AG09309 (cell line): ENCODE measurements at regions not wholly inside any gene's neighbourhood (a gene's known extent, or its start where the extent isn't known, plus 50 kb on each side); places are given as distances from the start of the nearest gene placed in this dataset.

Experiments
- DNase-seq: peaks from one replicate; pipeline ENCODE4 v3.0.0-alpha.2; 2010; ENCODE audit warnings: low read depth
- H3K4me3 ChIP-seq: 2 replicates; pipeline ENCODE4 v1.5.1; 2011; ENCODE audit warnings: mild to moderate bottlenecking, low read depth, low read length, moderate library complexity; ENCODE audit not compliant: control insufficient read depth
- TF ChIP-seq, protein P1 (sequence below): IDR thresholded peaks from 2 replicates; pipeline ENCODE4 v1.5.1; 2011; ENCODE audit warnings: mild to moderate bottlenecking, low read depth, low read length, inconsistent platforms; ENCODE audit not compliant: insufficient read depth, control insufficient read depth; ENCODE audit errors: missing control alignments

DNA sequence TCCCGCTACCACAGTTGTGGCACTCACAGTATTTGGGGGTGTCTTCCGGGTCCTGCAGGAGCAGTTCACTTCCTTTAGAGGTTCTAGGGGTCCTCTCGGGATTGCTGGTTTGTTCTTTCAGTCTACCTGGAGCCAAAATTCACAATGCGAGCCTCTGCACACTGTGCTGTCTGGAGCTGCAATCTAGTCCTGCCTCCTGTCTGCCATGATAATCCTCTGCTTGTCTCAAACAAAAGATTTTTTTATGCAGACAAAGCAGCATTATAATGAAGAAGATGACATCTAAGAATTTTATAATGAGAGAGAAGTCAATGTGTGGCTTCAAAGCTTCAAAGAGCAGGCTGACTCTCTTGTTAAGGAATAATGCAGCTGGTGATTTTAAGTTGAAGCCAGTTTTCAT lies 975.1 kb upstream of the GYPC start:
- H3K4me3 ChIP-seq = no peak overlapping the region
- no peak for DNase-seq
- TF ChIP-seq, protein P1, sequence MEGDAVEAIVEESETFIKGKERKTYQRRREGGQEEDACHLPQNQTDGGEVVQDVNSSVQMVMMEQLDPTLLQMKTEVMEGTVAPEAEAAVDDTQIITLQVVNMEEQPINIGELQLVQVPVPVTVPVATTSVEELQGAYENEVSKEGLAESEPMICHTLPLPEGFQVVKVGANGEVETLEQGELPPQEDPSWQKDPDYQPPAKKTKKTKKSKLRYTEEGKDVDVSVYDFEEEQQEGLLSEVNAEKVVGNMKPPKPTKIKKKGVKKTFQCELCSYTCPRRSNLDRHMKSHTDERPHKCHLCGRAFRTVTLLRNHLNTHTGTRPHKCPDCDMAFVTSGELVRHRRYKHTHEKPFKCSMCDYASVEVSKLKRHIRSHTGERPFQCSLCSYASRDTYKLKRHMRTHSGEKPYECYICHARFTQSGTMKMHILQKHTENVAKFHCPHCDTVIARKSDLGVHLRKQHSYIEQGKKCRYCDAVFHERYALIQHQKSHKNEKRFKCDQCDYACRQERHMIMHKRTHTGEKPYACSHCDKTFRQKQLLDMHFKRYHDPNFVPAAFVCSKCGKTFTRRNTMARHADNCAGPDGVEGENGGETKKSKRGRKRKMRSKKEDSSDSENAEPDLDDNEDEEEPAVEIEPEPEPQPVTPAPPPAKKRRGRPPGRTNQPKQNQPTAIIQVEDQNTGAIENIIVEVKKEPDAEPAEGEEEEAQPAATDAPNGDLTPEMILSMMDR = no peak

DNA sequence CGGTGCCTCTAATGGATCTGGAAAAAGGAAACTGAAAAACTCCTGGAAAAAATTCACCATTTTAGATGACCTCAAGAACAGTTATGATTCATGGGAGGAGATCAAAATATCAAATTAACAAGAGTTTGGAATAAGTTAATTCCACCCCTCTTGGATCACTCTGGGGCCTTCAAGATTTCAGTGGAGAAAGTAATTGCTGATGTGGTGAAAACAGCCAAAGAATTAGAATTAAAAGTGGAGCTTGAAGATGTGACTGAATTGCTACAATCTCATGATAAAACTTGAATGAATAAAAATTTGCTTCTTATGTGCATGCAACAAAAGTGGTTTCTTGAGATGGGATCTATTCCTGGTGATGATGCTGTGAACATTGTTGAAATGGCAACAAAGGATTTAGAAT lies 974.4 kb upstream of the GYPC start:
- DNase-seq = no peak
- no peak overlapping the region for H3K4me3 ChIP-seq
- TF ChIP-seq, protein P1 = no peak

DNA sequence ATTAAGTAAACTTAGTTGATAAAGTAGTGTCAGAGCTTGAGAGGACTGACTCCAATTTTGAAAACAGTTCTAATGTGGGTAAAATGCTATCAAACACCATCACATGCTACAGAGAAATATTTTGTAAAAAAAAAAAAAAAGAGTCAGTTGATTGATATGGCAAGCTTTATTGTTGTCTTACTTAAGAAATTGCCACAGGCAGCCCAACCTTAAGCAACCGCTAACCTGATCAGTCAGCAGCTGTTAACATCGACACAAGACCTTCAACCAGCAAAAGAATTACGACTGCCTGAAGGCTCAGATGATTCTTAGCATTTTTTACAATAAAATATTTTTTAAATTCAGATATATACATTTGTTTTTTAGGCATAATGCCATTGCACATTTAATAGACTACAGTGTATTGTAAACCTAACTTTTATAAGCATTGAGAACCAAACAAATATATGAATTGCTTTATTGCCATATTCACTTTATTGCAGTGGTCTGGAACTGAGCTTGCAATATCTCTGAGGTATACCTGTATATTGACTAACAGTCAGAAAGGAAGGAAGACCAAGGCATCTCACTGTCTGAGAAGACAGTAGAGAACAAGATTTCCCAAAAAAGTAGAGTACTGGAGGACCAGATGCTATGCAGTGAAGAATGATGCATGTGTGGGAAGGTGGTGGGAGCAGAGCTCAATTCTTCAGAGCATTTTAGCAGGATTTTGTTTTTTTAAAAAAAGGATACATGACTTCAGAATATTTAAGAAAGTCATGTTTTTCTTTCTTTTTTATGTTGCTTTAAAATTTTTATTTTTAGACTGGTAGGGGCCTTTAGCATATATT lies 973.8 kb upstream of the GYPC start:
- DNase-seq = no peak
- TF ChIP-seq, protein P1 = no peak
- no peak overlapping the region for H3K4me3 ChIP-seq

DNA sequence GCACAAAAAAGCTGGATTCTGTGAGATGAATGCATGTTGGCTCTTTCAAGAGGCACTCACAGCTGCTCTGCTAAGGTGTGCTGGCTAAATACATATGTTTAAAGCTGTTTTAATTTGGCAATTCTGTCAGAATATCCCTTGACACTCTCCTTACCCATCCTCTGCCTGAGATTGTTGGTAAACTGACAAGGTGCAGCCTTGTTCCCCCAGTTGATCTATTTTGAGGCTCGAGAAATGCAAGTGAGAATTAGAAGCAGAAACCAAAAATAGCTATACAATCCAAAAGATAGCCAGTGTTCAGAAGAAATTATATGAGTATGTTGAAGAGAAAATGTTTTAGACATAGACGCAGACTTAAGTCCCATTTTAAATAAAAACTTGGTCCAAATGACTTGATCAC lies 971.7 kb upstream of the GYPC start:
- TF ChIP-seq, protein P1 = no peak
- DNase-seq = no peak
- no peak overlapping the region for H3K4me3 ChIP-seq

DNA sequence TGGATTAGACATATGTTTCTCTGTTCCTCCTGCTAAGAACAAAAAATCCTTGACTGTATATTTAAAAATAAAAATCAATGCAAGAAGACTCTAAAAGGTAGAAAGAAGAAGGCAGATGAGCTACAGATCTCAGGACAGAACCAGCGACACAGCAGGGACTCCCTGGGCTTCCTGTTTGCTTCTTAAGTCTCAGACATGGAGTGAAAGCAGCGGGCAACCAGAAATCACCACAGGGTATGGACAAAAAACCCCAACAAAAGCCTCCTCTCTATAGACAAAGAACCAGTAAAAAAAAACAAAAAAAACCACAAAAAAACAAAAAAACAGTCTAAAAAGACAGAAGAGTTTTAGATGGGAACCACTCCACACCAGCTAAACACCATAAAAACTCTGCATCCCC lies 971.0 kb upstream of the GYPC start:
- H3K4me3 ChIP-seq = no peak overlapping the region
- TF ChIP-seq, protein P1 = no peak

DNA sequence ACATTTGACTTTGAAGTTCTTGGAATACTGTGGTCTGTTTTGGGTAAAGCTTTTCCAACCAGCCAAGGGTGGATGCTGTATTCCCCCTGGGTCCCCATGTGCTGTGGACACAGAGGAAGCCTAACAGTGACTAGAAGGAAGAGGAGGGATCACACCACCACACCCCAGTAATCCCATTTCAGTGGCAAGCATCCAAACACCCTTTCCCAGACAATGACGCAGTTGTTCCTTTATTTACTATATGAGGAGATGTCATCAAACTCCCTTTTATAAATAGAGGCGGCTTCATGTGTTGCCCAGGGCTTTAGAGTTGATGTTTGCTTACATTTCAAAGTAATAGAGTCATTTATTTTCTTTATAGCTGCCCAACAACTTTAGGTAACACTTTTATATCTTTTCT lies 959.4 kb upstream of the GYPC start:
- TF ChIP-seq, protein P1 = no peak
- DNase-seq = no peak
- H3K4me3 ChIP-seq = no peak overlapping the region

More for the DNA sequence above, 971.0 kb upstream of the GYPC start:
- DNase-seq = no peak
